Heart left ventricle (tissue), 13 donors: ENCODE measurements at regions not wholly inside any gene's neighbourhood (a gene's known extent, or its start where the extent isn't known, plus 50 kb on each side); places are given as distances from the start of the nearest gene placed in this dataset.

ENCODE experiments used
- POLR2A ChIP-seq, 2 donors: fragments of 450-650 bp; IDR thresholded peaks; one replicate each; pipeline ENCODE4 v1.6.1; 2017; ENCODE audit warnings: antibody characterized with exemption in 2 of 2, mild to moderate bottlenecking in 2 of 2, moderate library complexity in 2 of 2
- TF ChIP-seq, protein P1 (sequence below), 12 donors: fragments of 200-600 bp; sonication (generic) in 4 of 12; IDR thresholded peaks; one replicate each; pipeline versions ENCODE4 v1.5.0 to v1.8.0; 2018 to 2022; ENCODE audit warnings: antibody characterized with exemption in 12 of 12, mild to moderate bottlenecking in 5 of 12
- donor health status: ischemic (EF 13 %, LVEDD 7.1; RV severe dilation, severe dysfunction).
- donor health status: DM: no; HTN: yes; CAD: no.
- donor health status: DM: no; HTN: no; CAD: no.
- donor health status: ischemic (EF 25% LVEDD 6.9; RV normal size, moderate dysfunction).
- donor health status: ischemic (EF 25% LVEDD 5.7; RV mildly dilated, moderate dysfunction).
- donor health status: ischemic (EF 35%, LVEDD 5.7; RV mildly dilated, moderate dysfunction).
- donor health status: nonischemic (EF 11% LVEDD 7.7; RV severe dilation, severe dysfunction).
- donor health status: DM: yes; HTN: yes; CAD: no.
- donor health status: PGD.
- donor health status: ischemic (EF 29% LVEDD 5.4; RV normal size, mild dysfunction).
- donor health status: nonischemic (EF 23%, LVEDD 6.1; RV moderate dilation, normal function).

GRCh38 chr20:52744441-52744840, 227.7 kb upstream of the TSHZ2 start:
- TF ChIP-seq, protein P1, sequence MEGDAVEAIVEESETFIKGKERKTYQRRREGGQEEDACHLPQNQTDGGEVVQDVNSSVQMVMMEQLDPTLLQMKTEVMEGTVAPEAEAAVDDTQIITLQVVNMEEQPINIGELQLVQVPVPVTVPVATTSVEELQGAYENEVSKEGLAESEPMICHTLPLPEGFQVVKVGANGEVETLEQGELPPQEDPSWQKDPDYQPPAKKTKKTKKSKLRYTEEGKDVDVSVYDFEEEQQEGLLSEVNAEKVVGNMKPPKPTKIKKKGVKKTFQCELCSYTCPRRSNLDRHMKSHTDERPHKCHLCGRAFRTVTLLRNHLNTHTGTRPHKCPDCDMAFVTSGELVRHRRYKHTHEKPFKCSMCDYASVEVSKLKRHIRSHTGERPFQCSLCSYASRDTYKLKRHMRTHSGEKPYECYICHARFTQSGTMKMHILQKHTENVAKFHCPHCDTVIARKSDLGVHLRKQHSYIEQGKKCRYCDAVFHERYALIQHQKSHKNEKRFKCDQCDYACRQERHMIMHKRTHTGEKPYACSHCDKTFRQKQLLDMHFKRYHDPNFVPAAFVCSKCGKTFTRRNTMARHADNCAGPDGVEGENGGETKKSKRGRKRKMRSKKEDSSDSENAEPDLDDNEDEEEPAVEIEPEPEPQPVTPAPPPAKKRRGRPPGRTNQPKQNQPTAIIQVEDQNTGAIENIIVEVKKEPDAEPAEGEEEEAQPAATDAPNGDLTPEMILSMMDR (IDR thresholded peaks at IDR 0.05), result no peak
- TF ChIP-seq POLR2A (IDR thresholded peaks at IDR 0.05), result no peak
